OCI-LY1 (cell line): ENCODE measurements at regions not wholly inside any gene's neighbourhood (a gene's known extent, or its start where the extent isn't known, plus 50 kb on each side); places are given as distances from the start of the nearest gene placed in this dataset.

Experiments
- H2AFZ ChIP-seq: fragments of 200-600 bp; sonication (generic), shearing (Covaris generic); 2 replicates; pipeline ENCODE4 v1.6.0; 2014; ENCODE audit warnings: antibody characterized with exemption, mild to moderate bottlenecking, low read length
- H3F3A ChIP-seq: fragments of 200-600 bp; sonication (generic), shearing (Covaris generic); 2 replicates; pipeline ENCODE4 v1.6.0; 2014; ENCODE audit warnings: mild to moderate bottlenecking, antibody characterized with exemption, low read length, moderate library complexity; ENCODE audit not compliant: insufficient read depth
- H3K27ac ChIP-seq: fragments of 200-600 bp; sonication (generic); 2 replicates; pipeline ENCODE4 v1.5.1; 2014; ENCODE audit warnings: low read length, mixed run types, mild to moderate bottlenecking, low read depth; ENCODE audit not compliant: poor library complexity, severe bottlenecking
- H3K27me3 ChIP-seq: fragments of 200-600 bp; sonication (generic); 2 replicates; pipeline ENCODE4 v1.6.0; 2014; ENCODE audit warnings: antibody characterized with exemption, mild to moderate bottlenecking, low read length, moderate library complexity; ENCODE audit not compliant: insufficient read depth
- H3K36me3 ChIP-seq: fragments of 200-600 bp; sonication (generic); 2 replicates; pipeline ENCODE4 v1.6.1; 2014; ENCODE audit warnings: mild to moderate bottlenecking, antibody characterized with exemption, low read length, moderate library complexity, mixed read lengths; ENCODE audit not compliant: insufficient read depth
- H3K4me1 ChIP-seq: fragments of 200-600 bp; sonication (generic); 2 replicates; pipeline ENCODE4 v1.5.1; 2014; ENCODE audit warnings: mild to moderate bottlenecking, low read length, moderate library complexity; ENCODE audit not compliant: insufficient read depth, severe bottlenecking
- H3K4me2 ChIP-seq: fragments of 200-600 bp; sonication (generic), shearing (Covaris generic); 2 replicates; pipeline ENCODE4 v1.6.1; 2014; ENCODE audit warnings: low read length
- H3K4me3 ChIP-seq: fragments of 200-600 bp; sonication (generic); 2 replicates; pipeline ENCODE4 v1.5.1; 2014; ENCODE audit warnings: low read length, low read depth, mild to moderate bottlenecking, mixed read lengths; ENCODE audit not compliant: poor library complexity, severe bottlenecking
- H3K79me2 ChIP-seq: fragments of 200-600 bp; shearing (Covaris generic); 2 replicates; pipeline ENCODE4 v1.6.1; 2016; ENCODE audit warnings: mixed run types, low read length, mixed read lengths; ENCODE audit not compliant: insufficient read depth
- H3K9ac ChIP-seq: fragments of 200-600 bp; sonication (generic), shearing (Covaris generic); 2 replicates; pipeline ENCODE4 v1.6.1; 2014; ENCODE audit warnings: mild to moderate bottlenecking, low read length, mixed read lengths
- H3K9me2 ChIP-seq: fragments of 200-600 bp; sonication (generic), shearing (Covaris generic); 2 replicates; pipeline ENCODE4 v1.6.1; 2014; ENCODE audit warnings: low read depth, mild to moderate bottlenecking, low read length, mixed read lengths
- H3K9me3 ChIP-seq: fragments of 200-600 bp; shearing (Covaris generic); 2 replicates; pipeline ENCODE4 v1.6.1; 2014; ENCODE audit warnings: low read length, mixed read lengths
- H4K20me1 ChIP-seq: fragments of 200-600 bp; sonication (generic), shearing (Covaris generic); 2 replicates; pipeline ENCODE4 v1.6.0; 2016; ENCODE audit warnings: mild to moderate bottlenecking, low read length; ENCODE audit not compliant: insufficient read depth
- EZH2 ChIP-seq: fragments of 200-600 bp; sonication (generic), shearing (Covaris generic); IDR thresholded peaks from 2 replicates; pipeline ENCODE4 v1.8.0; 2017; ENCODE audit warnings: borderline replicate concordance, mixed run types, mild to moderate bottlenecking, antibody characterized with exemption, low read length, moderate library complexity, mixed read lengths
- TF ChIP-seq, protein P1 (sequence below): fragments of 200-600 bp; sonication (generic), shearing (Covaris generic); IDR thresholded peaks from 2 replicates; pipeline ENCODE4 v1.5.1; 2017; ENCODE audit warnings: mild to moderate bottlenecking, antibody characterized with exemption, low read length, moderate library complexity, mixed read lengths

- H3K27ac ChIP-seq: no peak overlapping the region
- no peaks in the 10 kb centered on the region for H4K20me1 ChIP-seq
- TF ChIP-seq, protein P1, sequence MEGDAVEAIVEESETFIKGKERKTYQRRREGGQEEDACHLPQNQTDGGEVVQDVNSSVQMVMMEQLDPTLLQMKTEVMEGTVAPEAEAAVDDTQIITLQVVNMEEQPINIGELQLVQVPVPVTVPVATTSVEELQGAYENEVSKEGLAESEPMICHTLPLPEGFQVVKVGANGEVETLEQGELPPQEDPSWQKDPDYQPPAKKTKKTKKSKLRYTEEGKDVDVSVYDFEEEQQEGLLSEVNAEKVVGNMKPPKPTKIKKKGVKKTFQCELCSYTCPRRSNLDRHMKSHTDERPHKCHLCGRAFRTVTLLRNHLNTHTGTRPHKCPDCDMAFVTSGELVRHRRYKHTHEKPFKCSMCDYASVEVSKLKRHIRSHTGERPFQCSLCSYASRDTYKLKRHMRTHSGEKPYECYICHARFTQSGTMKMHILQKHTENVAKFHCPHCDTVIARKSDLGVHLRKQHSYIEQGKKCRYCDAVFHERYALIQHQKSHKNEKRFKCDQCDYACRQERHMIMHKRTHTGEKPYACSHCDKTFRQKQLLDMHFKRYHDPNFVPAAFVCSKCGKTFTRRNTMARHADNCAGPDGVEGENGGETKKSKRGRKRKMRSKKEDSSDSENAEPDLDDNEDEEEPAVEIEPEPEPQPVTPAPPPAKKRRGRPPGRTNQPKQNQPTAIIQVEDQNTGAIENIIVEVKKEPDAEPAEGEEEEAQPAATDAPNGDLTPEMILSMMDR: no peak
- no peak for TF ChIP-seq EZH2
- no peaks in the 10 kb centered on the region for H3K9me3 ChIP-seq
- H3K36me3 ChIP-seq: no peaks in the 10 kb centered on the region
- H3K4me1 ChIP-seq: no peaks in the 10 kb centered on the region
- H3K9ac ChIP-seq: no peak overlapping the region
- H3K79me2 ChIP-seq: no peaks in the 10 kb centered on the region
- no peak overlapping the region for H3K4me2 ChIP-seq
- no peak overlapping the region for H2AFZ ChIP-seq
- no peaks in the 10 kb centered on the region for H3K9me2 ChIP-seq
- no peak overlapping the region for H3K4me3 ChIP-seq
- no peaks in the 10 kb centered on the region for H3K27me3 ChIP-seq
- H3F3A ChIP-seq: no peaks in the 10 kb centered on the region
These were observed 145.5 kb downstream of the ADCYAP1 start for GRCh38 chr18:1050012-1050657.

- Histone ChIP-seq H3K79me2 (no peaks in the 10 kb centered on the region), H2AFZ (no peak overlapping the region), H3K4me1 (no peaks in the 10 kb centered on the region), H3F3A (no peaks in the 10 kb centered on the region), H3K9me3 (no peaks in the 10 kb centered on the region), H3K36me3 (no peaks in the 10 kb centered on the region), H4K20me1 (no peaks in the 10 kb centered on the region), H3K9me2 (no peaks in the 10 kb centered on the region), H3K27me3 (no peaks in the 10 kb centered on the region), H3K27ac (no peak overlapping the region), H3K4me3 (no peak overlapping the region), H3K9ac (no peak overlapping the region), H3K4me2 (no peak overlapping the region)
- TF ChIP-seq, protein P1: no peak
- no peak for TF ChIP-seq EZH2
These were observed 147.6 kb downstream of the ADCYAP1 start for GRCh38 chr18:1052301-1052700.

DNA sequence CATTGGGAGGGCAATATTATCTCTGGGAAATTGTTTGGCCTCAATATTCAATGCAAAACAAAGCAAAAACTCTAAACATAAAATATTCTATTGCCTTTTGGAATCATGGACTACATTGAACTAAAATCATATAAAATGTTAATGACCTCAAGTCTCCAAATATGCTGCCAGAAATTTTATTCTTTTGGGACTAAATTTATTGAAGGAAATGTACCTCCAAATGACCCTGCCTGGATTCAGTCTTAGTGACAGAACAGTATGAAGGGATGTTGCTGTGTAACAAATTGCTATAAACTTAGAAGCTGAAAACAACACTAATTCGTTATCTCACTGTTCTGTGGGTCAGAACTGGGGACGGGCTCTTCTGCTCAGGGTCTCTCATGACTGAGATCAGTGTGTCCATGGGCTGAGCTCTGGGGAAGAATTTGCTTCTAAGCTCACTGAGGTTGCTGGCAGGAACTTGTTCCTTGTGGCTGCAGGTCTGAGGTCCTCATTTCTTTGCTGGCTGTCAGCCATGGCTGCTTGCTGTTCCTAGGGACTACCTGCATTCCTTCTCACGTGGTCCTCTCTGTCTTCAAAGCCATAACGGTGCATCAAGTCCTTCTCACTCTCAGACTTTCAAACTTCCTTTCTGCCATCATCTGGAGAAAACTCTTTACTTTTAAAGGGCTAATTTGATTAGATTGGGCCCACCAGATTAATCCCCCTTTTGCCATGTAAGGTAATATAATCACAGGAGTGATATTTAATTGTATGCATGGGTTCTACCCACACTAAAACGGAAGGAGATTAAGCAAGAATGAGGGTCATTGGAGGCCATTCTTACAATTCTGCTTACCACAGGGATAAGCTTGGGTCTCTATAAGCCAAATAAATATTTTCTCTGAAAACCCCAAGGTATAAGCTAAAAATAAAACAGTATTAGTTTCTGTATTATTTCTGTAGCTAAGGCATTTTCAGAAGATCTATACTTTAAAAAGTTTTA, 149.0 kb downstream of the ADCYAP1 start:
- Histone ChIP-seq H3F3A (no peaks in the 10 kb centered on the region), H2AFZ (no peak overlapping the region)
- TF ChIP-seq, protein P1: no peak
- no peak for TF ChIP-seq EZH2

More for the DNA sequence above, 149.0 kb downstream of the ADCYAP1 start:
- Histone ChIP-seq H3K4me2 (no peak overlapping the region), H3K36me3 (no peaks in the 10 kb centered on the region), H3K4me3 (no peak overlapping the region), H3K4me1 (no peaks in the 10 kb centered on the region), H3K79me2 (no peaks in the 10 kb centered on the region), H4K20me1 (no peaks in the 10 kb centered on the region), H3K27me3 (no peaks in the 10 kb centered on the region), H3K27ac (no peak overlapping the region), H3K9me3 (no peaks in the 10 kb centered on the region), H3K9me2 (no peaks in the 10 kb centered on the region), H3K9ac (no peak overlapping the region)
